Osteocyte (in vitro differentiated cells): ENCODE measurements at regions not wholly inside any gene's neighbourhood (a gene's known extent, or its start where the extent isn't known, plus 50 kb on each side); places are given as distances from the start of the nearest gene placed in this dataset.

Experiments used
- DNase-seq: peaks from one replicate; pipeline ENCODE4 v3.0.0; 2021; ENCODE audit warnings: mixed read lengths; ENCODE audit not compliant: unreplicated experiment; ENCODE audit errors: extremely low spot score
- H3K27ac Mint-ChIP-seq: one replicate; pipeline ENCODE4 v1.8.0; 2021; ENCODE audit warnings: mild to moderate bottlenecking, mixed read lengths; ENCODE audit not compliant: unreplicated experiment
- H3K27me3 Mint-ChIP-seq: one replicate; pipeline ENCODE4 v1.8.0; 2021; ENCODE audit warnings: mixed read lengths; ENCODE audit not compliant: unreplicated experiment
- H3K36me3 Mint-ChIP-seq: one replicate; pipeline ENCODE4 v1.8.0; 2021; ENCODE audit warnings: mixed read lengths; ENCODE audit not compliant: unreplicated experiment
- H3K4me1 Mint-ChIP-seq: one replicate; pipeline ENCODE4 v1.8.0; 2021; ENCODE audit warnings: mixed read lengths; ENCODE audit not compliant: unreplicated experiment
- H3K4me3 Mint-ChIP-seq: one replicate; pipeline ENCODE4 v1.8.0; 2021; ENCODE audit warnings: mild to moderate bottlenecking, moderate library complexity, mixed read lengths; ENCODE audit not compliant: unreplicated experiment
- H3K9me3 Mint-ChIP-seq: one replicate; pipeline ENCODE4 v1.8.0; 2021; ENCODE audit warnings: mixed read lengths; ENCODE audit not compliant: unreplicated experiment
- CTCF ChIP-seq: fragments of 200-600 bp; sonication (generic); IDR thresholded peaks from 2 replicates; pipeline ENCODE4 v1.5.0; 2021; ENCODE audit warnings: antibody characterized with exemption, mild to moderate bottlenecking, moderate library complexity

GRCh38 chr4:12583275-12583674, 900.9 kb downstream of the RAB28 start:
- Mint-ChIP-seq H3K36me3 (no peaks in the 10 kb centered on the region), H3K27me3 (no peaks in the 10 kb centered on the region), H3K27ac (no peak overlapping the region), H3K4me3 (no peak overlapping the region), H3K4me1 (peaks cover 5% of the 10 kb centered on the region), H3K9me3 (peaks cover 2% of the 10 kb centered on the region)
- DNase-seq: no peak
- no peak for TF ChIP-seq CTCF

GRCh38 chr4:12580787-12581186, 903.4 kb downstream of the RAB28 start:
- H3K27ac Mint-ChIP-seq: no peak overlapping the region
- no peaks in the 10 kb centered on the region for H3K9me3 Mint-ChIP-seq
- H3K4me1 Mint-ChIP-seq: peaks cover 5% of the 10 kb centered on the region
- H3K27me3 Mint-ChIP-seq: no peaks in the 10 kb centered on the region
- no peak overlapping the region for H3K4me3 Mint-ChIP-seq
- no peak for DNase-seq
- H3K36me3 Mint-ChIP-seq: no peaks in the 10 kb centered on the region
- TF ChIP-seq CTCF: no peak

- H3K4me1 Mint-ChIP-seq: peaks cover 4% of the 10 kb centered on the region
- H3K27ac Mint-ChIP-seq: no peak overlapping the region
- DNase-seq: no peak
- H3K4me3 Mint-ChIP-seq: no peak overlapping the region
- no peaks in the 10 kb centered on the region for H3K9me3 Mint-ChIP-seq
- no peak for TF ChIP-seq CTCF
- no peaks in the 10 kb centered on the region for H3K36me3 Mint-ChIP-seq
- no peaks in the 10 kb centered on the region for H3K27me3 Mint-ChIP-seq
Observed at GRCh38 chr4:12579172-12579571, 905.0 kb downstream of the RAB28 start.

- no peak for TF ChIP-seq CTCF
- Mint-ChIP-seq H3K36me3 (no peaks in the 10 kb centered on the region), H3K27me3 (no peaks in the 10 kb centered on the region), H3K9me3 (no peaks in the 10 kb centered on the region), H3K4me3 (no peak overlapping the region), H3K4me1 (no peaks in the 10 kb centered on the region), H3K27ac (no peak overlapping the region)
- DNase-seq: no peak
Observed at GRCh38 chr4:12576409-12576808, 907.7 kb downstream of the RAB28 start.

- Mint-ChIP-seq H3K4me1 (no peaks in the 10 kb centered on the region), H3K27me3 (no peaks in the 10 kb centered on the region), H3K36me3 (no peaks in the 10 kb centered on the region), H3K9me3 (peaks cover 9% of the 10 kb centered on the region), H3K27ac (no peak overlapping the region), H3K4me3 (no peak overlapping the region)
- no peak for DNase-seq
- no peak for TF ChIP-seq CTCF
Observed at GRCh38 chr4:12573716-12574115, 910.4 kb downstream of the RAB28 start.
